NCI-H1092 treated with DMSO at 0.1 percent for 48 hours (cell line): ENCODE measurements at regions not wholly inside any gene's neighbourhood (a gene's known extent, or its start where the extent isn't known, plus 50 kb on each side); places are given as distances from the start of the nearest gene placed in this dataset.
A peak's percentile ranks its signal among the peaks of the same experiment; 100 is the strongest.

Source experiments
- DNase-seq: peaks from one replicate; lab custom pipeline; 2025; lab: John Stamatoyannopoulos, UW

- peak; percentile 36 for DNase-seq
Observed at GRCh38 chr10:58010073-58010702, 257.5 kb downstream of the IPMK start.

DNA sequence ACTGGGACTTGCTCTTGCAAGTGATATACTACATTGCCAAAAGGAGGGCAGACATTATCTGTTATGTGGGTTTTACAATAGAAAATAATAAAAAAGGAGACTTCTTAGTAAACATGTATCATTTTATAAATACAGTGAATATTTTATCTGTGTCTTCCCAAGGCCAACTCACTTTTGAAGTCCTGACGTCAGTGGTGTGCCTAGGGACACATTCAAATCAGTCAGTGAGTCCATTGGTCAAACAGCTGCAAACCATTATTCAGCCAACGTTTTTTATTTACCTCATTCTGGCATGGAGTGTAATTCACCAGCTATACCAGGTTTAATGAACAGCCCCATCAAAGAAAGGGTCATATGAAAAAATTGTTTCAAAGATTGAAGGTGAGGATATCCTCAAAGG, 263.7 kb downstream of the IPMK start:
- no peak for DNase-seq

GRCh38 chr10:58001159-58001558, 266.5 kb downstream of the IPMK start:
- no peak for DNase-seq

GRCh38 chr10:57996536-57996935, 271.2 kb downstream of the IPMK start:
- DNase-seq: no peak

DNA sequence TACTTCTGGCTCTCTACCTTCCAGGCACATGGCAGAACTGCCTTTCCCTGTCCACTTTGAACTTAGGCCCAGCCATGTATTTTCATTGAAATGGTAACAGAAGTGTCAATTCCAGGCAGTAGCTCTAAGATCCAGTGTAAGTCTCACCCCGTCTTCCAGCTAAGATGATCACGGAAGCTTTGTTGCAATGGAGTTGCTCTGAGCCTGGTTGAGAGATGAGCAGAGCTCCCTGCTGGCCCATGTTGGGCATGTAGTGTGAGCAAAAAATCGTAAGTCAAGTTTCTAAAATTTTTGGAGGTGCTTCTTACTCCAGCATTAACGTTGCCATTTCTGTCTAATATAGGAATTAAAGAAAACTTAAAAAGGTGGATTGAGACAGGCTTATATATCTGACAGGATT, 274.4 kb downstream of the IPMK start:
- DNase-seq: no peak

- DNase-seq: no peak
Observed at GRCh38 chr10:57992321-57993077, 275.2 kb downstream of the IPMK start.

DNA sequence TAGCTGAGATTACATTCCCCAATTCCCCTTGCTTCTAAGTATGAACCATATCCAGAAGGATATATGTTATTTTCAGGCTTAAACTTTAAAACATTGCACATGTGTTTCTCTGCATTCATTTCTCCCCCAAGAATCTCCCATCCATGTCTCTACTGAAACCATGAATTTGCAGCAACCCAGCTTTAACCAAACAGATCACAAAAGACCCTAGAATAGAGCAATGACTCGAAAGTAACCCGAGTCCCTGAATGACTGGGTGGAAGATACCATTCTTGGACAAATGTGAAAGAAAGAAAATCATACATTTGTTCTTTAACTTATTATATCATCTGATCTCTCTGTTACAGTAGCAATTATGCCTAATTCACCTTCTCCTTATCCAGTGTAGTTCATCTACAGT, 278.7 kb downstream of the IPMK start:
- DNase-seq: no peak

DNA sequence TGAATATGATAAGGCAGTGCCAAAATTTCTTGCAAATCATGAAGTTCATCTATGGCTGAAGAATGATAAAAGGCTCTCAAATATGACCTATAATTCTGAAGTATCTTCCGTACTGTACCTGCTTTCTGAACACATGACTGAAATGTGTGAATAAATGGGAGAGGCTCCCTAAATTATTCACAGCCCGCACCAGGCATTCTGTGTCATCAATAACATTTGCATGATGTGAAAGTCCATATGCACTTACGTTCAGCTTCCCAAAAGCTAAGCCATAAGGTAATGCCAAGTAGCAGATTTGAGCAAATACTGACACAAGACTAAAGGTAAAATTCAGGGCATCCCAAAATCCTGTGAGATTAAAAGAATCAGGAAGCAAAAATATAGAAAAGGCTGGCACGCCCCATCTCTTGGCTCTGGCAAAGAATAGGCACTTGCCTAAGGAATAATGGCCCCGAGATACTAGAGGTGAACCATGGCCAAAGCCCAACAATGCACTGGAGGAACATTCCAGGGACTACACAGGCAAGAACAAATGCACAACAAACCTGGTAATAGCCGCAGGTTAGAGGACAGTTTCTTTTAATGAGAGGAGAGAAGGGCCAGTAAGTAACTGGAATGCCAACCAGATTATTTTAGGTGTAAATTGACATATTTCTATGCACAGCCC, 280.5 kb downstream of the IPMK start:
- DNase-seq: no peak

DNA sequence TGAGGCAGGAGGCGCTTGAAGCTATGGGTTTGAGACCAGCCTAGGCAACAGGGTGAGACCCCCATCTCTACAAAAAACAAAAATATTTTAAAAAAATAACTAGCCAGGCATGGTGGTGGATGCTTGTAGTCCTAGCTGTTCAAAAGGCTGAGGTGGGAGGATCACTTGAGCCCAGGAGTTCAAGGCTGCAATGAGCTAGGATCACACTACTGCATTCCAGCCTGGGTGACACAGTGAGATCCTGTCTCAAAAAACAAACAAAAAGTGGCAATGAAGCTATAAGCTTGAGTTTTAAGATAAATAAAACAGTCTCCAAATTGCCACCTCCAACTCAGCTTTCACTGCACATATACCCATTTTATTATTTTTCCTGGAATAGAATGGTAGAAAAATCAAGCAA, 281.3 kb downstream of the IPMK start:
- no peak for DNase-seq

GRCh38 chr10:57983281-57983791, 284.4 kb downstream of the IPMK start:
- no peak for DNase-seq

DNA sequence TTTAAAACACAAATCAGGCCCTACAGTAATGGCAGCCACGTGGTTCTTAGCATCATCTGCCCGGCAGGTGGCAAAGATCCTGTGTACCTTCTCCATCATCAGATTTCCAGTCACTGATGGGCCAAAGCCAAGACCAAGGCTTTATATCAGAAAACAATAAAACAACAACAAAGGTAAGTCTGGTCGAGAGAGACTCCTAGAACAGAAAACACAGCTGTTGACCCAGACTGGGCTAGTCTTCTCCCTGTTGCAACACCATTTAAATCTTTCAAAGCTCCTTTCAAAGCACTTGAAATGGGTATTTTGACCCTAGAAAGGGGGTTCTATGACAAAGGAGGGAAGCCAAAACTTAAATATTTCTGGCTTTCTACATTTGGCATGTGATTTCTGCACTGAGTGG, 285.6 kb downstream of the IPMK start:
- no peak for DNase-seq

GRCh38 chr10:57979956-57980355, 287.7 kb downstream of the IPMK start:
- DNase-seq: no peak

GRCh38 chr10:57979491-57979890, 288.2 kb downstream of the IPMK start:
- no peak for DNase-seq

DNA sequence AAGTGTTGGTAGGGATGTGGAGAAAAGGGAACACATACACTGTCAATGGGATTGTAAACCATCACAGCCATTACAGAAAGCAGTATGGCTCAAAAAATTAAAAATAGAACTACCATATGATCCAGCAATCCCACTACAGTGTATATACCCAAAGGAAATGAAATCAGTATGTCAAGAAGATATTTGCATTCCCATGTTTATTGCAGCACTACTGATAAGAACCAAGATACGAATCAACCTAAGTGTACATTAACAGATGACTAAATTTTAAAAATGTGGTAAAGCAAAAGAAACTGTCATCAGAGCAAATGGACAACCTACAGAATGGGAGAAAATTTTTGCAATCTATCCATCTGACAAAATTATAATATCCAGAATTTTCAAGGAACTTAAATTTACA, 290.4 kb downstream of the IPMK start:
- DNase-seq: no peak

- no peak for DNase-seq
Observed at GRCh38 chr10:57973451-57973850, 294.2 kb downstream of the IPMK start.

DNA sequence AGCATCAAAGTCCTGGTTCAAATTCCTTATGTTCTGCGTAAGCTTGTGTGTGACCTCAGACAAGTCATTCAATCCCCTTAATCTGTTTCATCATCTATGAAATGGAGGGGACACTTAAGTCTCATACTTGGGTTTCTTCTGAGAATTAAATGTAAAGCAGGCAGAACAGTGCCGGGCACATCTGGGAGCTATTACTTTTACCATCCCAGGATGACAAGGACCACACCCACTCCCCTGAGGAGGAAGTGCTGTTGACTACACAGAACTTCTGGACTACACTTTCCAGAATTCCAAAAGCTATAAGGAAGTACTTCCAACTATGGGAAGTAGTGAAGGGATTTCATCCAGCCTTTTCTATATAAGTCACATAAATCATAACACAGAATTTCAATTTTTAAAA, 294.9 kb downstream of the IPMK start:
- DNase-seq: no peak

- DNase-seq: no peak
Observed at GRCh38 chr10:57968328-57969016, 299.2 kb downstream of the IPMK start.

DNA sequence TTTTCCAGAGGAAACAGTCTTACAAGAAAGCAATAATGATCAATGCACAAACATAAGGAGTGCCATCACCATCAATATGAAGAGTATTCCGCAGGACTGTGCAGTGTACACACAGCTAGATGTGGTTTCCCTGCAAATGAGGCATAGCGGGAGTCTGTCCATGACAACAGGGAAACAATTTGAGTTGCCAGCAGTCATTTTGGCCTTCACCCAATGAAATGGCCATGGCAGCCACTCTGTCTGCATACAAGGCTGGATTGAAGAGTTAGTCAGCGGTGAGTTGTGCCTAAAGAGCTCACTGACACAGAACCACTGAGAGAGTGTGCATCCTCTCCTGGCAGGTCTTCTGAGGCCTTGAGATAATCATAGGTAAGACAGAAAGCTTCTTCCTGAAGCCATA, 303.3 kb downstream of the IPMK start:
- peak; percentile 19 for DNase-seq

GRCh38 chr10:57963546-57963945, 304.1 kb downstream of the IPMK start:
- no peak for DNase-seq

DNA sequence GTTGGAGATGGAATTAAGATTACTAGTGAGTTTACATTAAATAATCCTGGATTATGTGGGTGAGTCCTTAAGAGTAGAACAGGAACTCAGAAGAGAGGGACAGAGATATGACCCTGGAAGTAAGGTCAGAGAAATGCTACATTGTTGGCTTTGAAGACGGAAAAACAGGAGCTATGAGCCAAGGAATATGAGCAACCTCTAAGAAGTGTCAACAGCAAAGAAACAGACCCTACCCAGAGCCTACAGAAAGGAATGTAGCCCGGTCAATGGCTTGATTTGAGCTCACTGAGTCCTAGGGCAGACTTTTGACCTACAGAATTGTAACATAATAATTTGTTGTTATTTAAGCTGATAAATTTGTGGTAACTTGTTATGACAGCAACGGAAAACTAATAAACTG, 304.9 kb downstream of the IPMK start:
- no peak for DNase-seq

- no peak for DNase-seq
Observed at GRCh38 chr10:57961487-57961886, 306.2 kb downstream of the IPMK start.

DNA sequence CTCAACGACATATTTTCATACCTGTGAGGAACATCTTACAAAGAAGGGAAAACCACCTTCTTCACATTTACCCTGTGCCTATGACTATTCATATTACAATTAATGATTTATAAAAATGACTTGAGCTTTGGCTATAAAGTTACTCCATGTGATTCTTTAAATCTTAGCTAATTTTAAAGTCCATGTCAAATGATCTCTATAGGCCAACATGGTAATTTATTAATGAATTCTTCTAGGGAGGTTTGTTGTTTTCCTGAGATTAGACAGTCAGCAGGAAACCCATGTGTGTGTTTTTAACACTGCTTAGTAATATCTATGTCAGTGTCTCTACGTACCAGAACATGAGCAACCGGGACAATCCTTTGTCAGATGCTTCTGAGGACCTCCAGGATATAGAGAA, 307.3 kb downstream of the IPMK start:
- DNase-seq: no peak
